Epithelial cell of esophagus (primary cell): ENCODE measurements at regions not wholly inside any gene's neighbourhood (a gene's known extent, or its start where the extent isn't known, plus 50 kb on each side); places are given as distances from the start of the nearest gene placed in this dataset.
A peak's percentile ranks its signal among the peaks of the same experiment; 100 is the strongest.

Experiments
- DNase-seq: peaks from one replicate; pipeline ENCODE4 v3.0.0; 2010; ENCODE audit warnings: low read depth
- H3K4me3 ChIP-seq: 2 replicates; pipeline ENCODE4 v1.5.1; 2011; ENCODE audit warnings: mild to moderate bottlenecking, low read length, control low read depth
- CTCF ChIP-seq: IDR thresholded peaks from 2 replicates; pipeline ENCODE4 v1.5.1; 2011; ENCODE audit warnings: low read depth, mild to moderate bottlenecking, low read length, control low read depth, inconsistent platforms; ENCODE audit not compliant: insufficient read depth; ENCODE audit errors: missing control alignments

DNA sequence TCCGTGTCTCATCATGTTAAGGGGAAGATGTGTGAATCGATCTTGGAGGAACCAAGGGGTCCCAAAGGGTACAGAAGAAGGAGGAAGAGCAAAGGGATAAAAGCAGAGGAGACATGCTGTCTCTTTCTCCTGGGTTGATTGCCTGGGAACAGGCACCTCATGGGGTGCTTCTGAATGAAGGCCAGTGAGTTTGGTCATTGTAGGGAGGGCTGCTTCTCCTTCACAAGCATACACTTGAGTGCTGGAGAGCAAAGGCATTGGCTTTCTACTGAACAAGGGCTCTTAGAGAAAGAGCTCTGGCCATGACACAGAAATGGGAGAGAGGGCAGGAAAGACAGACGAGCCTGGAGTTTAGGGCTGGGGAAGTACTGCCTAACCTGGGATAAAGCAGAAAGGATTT, 146.7 kb upstream of the NPY start:
- no peak overlapping the region for H3K4me3 ChIP-seq
- DNase-seq: no peak
- no peak for TF ChIP-seq CTCF

GRCh38 chr7:24138343-24138742, 145.6 kb upstream of the NPY start:
- no peak for DNase-seq
- no peak for TF ChIP-seq CTCF
- no peak overlapping the region for H3K4me3 ChIP-seq

GRCh38 chr7:24140001-24140400, 144.0 kb upstream of the NPY start:
- H3K4me3 ChIP-seq: no peak overlapping the region
- no peak for TF ChIP-seq CTCF

GRCh38 chr7:24141874-24142509, 142.0 kb upstream of the NPY start:
- no peak overlapping the region for H3K4me3 ChIP-seq
- no peak for TF ChIP-seq CTCF
- peak; percentile 13 for DNase-seq

More at GRCh38 chr7:24140001-24140400, 144.0 kb upstream of the NPY start:
- DNase-seq: no peak

DNA sequence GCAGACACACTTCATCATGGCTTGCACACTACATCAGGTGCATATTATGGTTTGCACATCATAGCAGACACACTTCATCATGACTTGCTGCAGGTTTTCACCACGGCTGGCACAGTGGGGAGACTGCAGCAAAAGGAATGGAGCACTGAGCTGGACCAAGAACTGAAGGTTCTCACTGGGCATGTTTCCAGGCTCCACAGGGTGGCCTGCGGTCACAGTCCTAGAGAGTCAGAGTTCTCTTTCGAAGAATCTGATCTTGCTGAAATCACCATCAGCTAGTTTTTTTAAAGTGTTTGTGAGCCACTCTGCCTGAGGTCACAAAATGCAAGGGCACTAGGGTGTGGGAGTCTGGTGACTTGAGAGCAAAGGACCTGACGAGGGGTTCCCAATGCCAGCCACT, 140.4 kb upstream of the NPY start:
- no peak for TF ChIP-seq CTCF
- no peak overlapping the region for H3K4me3 ChIP-seq
- DNase-seq: no peak

DNA sequence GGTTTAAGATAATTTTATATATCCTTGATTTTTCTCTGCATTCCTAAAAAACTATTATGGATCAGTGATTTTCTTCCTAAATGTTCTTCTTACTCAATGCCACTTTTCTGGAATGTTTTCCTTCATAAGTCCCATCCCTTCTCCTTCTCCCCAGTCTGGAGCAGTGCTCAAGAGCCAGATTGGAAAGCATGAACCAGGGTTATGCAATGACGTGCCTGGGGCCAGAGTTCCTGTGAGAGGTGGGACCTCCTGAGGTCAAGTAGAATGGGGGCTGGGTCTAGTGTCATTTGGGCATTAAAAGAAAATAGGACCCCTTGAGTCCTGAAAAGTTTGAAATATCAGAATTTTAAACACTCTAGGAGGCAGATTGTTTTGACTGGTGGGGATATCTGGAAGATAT, 132.0 kb upstream of the NPY start:
- no peak overlapping the region for H3K4me3 ChIP-seq
- TF ChIP-seq CTCF: no peak
- no peak for DNase-seq

GRCh38 chr7:24152356-24152755, 131.6 kb upstream of the NPY start:
- TF ChIP-seq CTCF: no peak
- H3K4me3 ChIP-seq: no peak overlapping the region
- DNase-seq: no peak
